ENCODE measurements at regions not wholly inside any gene's neighbourhood (a gene's known extent, or its start where the extent isn't known, plus 50 kb on each side); places are given as distances from the start of the nearest gene placed in this dataset.

- TF ChIP-seq FOXM1 (IDR thresholded peaks at IDR 0.05; ENCODE audit: borderline replicate concordance) (no peak), FOXA1 (IDR thresholded peaks at IDR 0.05) (no peak), ZNF384 (IDR thresholded peaks at IDR 0.05) (no peak), FOXK2 (IDR thresholded peaks at IDR 0.05) (no peak), SUZ12 (IDR thresholded peaks at IDR 0.05) (no peak), L3MBTL2 (conservative IDR thresholded peaks at IDR 0.05) (no peak), SP1 (IDR thresholded peaks at IDR 0.05) (no peak), TARDBP (IDR thresholded peaks at IDR 0.05) (no peak)
Observed at GRCh38 chr2:122009561-122009960, 254.1 kb downstream of the TSN start.

All from HEK293T (cell line).